Stimulated activated CD4-positive, alpha-beta T cell treated with anti-CD3 and anti-CD28 coated beads, Interleukin-1b, Interleukin-23, amount 100 ng/mL, for 4 hours (primary cell): ENCODE measurements at regions not wholly inside any gene's neighbourhood (a gene's known extent, or its start where the extent isn't known, plus 50 kb on each side); places are given as distances from the start of the nearest gene placed in this dataset.

Experiments
- DNase-seq, 2 donors: peaks; one replicate each; pipeline ENCODE4 v3.0.0-alpha.2; 2020; ENCODE audit warnings: low read depth in 2 of 2

DNA sequence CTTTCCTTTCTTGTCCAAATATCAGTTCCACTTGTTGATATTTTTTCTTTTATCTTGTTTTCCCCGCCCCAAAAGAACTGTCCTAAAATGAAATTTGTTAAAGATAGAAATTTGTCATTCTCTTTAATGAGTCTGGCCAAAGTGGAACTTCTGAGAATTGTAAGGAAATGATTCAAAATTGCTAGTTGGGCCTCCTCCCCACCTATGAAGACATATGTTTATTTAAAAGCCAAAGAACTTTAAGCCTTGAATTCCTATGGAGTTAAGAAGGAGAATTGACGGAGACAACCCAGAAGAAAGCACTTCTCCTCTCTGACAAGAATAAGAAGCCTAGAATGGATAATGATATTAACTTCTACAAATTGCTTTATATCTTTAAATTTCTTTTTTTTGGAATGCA, 59.1 kb upstream of the ALDH1A1 start:
- DNase-seq: no peak

GRCh38 chr9:73011181-73011750, 58.4 kb upstream of the ALDH1A1 start:
- DNase-seq: no peak

- no peak for DNase-seq
These were observed 56.9 kb upstream of the ALDH1A1 start for GRCh38 chr9:73009649-73010288.

DNA sequence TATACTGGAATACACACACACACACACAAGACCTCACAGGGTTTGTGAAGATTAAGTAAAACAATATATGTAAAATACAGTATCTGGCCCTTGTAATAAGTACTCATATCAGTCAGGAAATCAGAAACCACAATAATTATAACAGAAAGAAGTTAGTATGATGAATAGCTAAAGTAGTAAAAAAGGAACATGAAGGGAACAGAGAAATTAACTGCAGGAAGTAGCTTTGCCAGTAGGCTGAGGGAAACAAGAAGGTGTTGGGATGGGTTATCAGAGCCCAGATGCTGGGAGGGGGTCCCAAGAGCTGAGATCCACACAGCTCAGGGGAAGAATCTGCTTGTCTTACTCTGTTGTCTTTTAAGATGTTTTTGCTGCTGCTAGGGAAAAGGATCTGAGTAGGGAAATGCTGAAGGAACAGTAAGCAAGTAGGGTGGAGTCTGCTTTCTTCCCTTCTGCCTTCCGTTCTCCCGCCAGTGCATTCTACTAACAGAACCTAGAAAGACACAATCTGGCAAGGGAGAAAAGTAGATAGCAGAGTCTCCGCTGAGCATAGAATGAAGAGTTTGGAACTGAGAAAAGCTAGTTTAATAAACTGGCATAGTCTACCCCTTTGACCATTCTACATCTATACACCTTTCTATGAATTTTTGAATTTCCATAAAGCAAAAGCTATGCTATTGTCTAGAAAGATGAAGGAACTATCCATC, 55.3 kb upstream of the ALDH1A1 start:
- DNase-seq: no peak

DNA sequence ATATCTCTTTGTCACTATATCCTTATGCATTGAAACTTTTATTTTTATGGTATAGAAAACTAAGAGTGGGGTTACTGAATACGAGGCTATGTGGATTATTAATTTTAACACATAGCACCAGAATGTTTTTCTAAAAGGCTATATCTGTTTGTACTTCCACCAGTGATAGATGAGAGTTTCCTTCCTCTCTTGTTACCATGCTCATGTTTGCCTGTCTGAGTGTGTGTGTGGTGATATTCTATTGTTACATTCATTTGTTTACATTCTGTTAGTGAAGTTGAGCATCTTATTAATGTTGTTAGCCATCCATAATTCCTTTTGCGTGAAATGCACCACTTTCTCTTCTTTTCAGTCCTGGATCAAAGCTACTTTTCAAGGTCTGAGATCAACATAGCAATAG, 54.1 kb upstream of the ALDH1A1 start:
- DNase-seq: no peak
